ENCODE measurements at regions not wholly inside any gene's neighbourhood (a gene's known extent, or its start where the extent isn't known, plus 50 kb on each side); places are given as distances from the start of the nearest gene placed in this dataset.

DNA sequence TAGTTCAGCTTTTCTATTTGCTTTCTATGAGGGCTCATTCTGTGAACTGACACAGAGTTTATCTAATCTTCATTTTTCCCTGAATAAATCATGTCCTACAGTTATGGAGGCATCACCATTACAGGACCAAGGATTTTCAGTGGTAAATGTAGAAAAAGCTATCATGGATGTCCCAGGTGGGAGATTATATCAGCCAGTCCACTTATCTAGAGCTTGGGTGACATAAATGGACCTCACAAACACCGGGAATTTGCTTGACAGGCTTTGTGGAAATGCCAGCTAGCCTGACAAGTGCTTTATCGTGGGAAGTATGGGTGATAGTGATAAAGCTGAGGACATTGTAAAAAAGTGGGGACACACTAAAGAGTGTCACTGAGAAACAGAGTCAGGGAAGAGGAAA is 1015.2 kb upstream of the SLIT2 start:
- Histone ChIP-seq H3K4me3 (ENCODE audit: low read depth in 2 of 2, low read length in 2 of 2) (no peak overlapping the region), H3K9me3 (ENCODE audit: control insufficient read depth, insufficient read depth, low read depth, low read length) (no peaks in the 10 kb centered on the region), H3K4me1 (ENCODE audit: control insufficient read depth, insufficient read depth, low read length) (no peaks in the 10 kb centered on the region), H3K27me3 (ENCODE audit: control insufficient read depth, insufficient read depth, low read length) (no peaks in the 10 kb centered on the region), H3K36me3 (ENCODE audit: control insufficient read depth, insufficient read depth, low read length) (no peaks in the 10 kb centered on the region), H3K27ac (ENCODE audit: low read length) (no peak overlapping the region)
- POLR2A ChIA-PET = no interaction called here
- no TSS peak for BruUV-seq (replicated peaks)
- no peak for DNase-seq (ENCODE audit: low read depth, low spot score)
- in situ Hi-C loops (cut with HindIII; ENCODE audit: low pct_unique_long_range_greater_than_20kb, low sequenced_read_pairs) (no loop called here), intact Hi-C loops (cut with micrococcal nuclease; ENCODE audit: unreplicated experiment) (no loop called here)
- CTCF ChIA-PET = no interaction called here
- no peak for TF ChIP-seq TCF7L2 (IDR thresholded peaks at IDR 0.05; ENCODE audit: low read depth, low read length)
- TF ChIP-seq SIN3A (IDR thresholded peaks at IDR 0.05; ENCODE audit: borderline replicate concordance, insufficient read depth, low read depth, low read length) = no peak
- no peak for TF ChIP-seq POLR2AphosphoS5 (IDR thresholded peaks at IDR 0.05; ENCODE audit: low read depth, low read length)
- TF ChIP-seq, protein P1, sequence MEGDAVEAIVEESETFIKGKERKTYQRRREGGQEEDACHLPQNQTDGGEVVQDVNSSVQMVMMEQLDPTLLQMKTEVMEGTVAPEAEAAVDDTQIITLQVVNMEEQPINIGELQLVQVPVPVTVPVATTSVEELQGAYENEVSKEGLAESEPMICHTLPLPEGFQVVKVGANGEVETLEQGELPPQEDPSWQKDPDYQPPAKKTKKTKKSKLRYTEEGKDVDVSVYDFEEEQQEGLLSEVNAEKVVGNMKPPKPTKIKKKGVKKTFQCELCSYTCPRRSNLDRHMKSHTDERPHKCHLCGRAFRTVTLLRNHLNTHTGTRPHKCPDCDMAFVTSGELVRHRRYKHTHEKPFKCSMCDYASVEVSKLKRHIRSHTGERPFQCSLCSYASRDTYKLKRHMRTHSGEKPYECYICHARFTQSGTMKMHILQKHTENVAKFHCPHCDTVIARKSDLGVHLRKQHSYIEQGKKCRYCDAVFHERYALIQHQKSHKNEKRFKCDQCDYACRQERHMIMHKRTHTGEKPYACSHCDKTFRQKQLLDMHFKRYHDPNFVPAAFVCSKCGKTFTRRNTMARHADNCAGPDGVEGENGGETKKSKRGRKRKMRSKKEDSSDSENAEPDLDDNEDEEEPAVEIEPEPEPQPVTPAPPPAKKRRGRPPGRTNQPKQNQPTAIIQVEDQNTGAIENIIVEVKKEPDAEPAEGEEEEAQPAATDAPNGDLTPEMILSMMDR (IDR thresholded peaks at IDR 0.05) = no peak
- TF ChIP-seq REST (IDR thresholded peaks at IDR 0.05; ENCODE audit: insufficient read depth in 1 of 2, low read depth in 2 of 2, low read length in 1 of 2) = no peak
- no peak for ATAC-seq

DNA sequence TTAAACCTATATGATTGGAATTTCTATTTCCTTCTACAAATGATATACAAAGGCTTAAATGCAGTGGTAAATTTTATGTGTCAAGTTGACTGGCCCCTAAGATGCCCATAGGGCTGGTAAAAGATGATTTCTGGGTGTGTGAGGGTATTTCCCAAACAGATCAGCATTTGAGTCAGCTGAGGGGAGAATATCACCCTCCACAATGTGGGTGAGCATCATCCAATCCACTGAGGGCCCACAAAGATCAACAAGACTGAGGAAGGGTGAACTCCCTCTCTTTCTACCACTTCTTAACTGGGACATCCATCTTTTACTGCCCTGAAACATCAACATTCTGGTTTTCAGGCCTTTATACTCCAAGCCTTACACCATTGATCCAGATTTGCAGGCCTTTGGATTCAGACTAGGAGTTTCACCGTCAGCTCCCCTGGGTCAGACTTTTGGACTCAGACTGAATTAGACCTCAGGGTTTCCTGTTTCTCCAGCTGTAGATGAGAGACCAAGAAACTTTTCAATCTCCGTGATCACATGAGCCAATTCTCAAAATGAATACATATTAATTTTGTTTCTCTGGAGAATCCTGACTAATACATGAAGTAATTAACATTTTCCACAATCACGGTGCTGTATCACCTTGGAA is 1020.7 kb upstream of the SLIT2 start:
- Histone ChIP-seq H3K9me3 (ENCODE audit: control insufficient read depth, insufficient read depth, low read depth, low read length) (no peaks in the 10 kb centered on the region), H3K36me3 (ENCODE audit: control insufficient read depth, insufficient read depth, low read length) (no peaks in the 10 kb centered on the region), H3K27me3 (ENCODE audit: control insufficient read depth, insufficient read depth, low read length) (no peaks in the 10 kb centered on the region), H3K4me1 (ENCODE audit: control insufficient read depth, insufficient read depth, low read length) (no peaks in the 10 kb centered on the region), H3K4me3 (ENCODE audit: low read depth in 2 of 2, low read length in 2 of 2) (no peak overlapping the region), H3K27ac (ENCODE audit: low read length) (no peak overlapping the region)
- ChIA-PET POLR2A (no interaction called here), CTCF (no interaction called here)
- no TSS peak for BruUV-seq (replicated peaks)
- ATAC-seq (no peak), DNase-seq (ENCODE audit: low read depth, low spot score) (no peak)
- no peak for TF ChIP-seq REST (IDR thresholded peaks at IDR 0.05; ENCODE audit: insufficient read depth in 1 of 2, low read depth in 2 of 2, low read length in 1 of 2)
- in situ Hi-C loops (cut with HindIII; ENCODE audit: low pct_unique_long_range_greater_than_20kb, low sequenced_read_pairs) (no loop called here), intact Hi-C loops (cut with micrococcal nuclease; ENCODE audit: unreplicated experiment) (no loop called here)

All from Panc1 (cell line).